ENCODE measurements at regions not wholly inside any gene's neighbourhood (a gene's known extent, or its start where the extent isn't known, plus 50 kb on each side); places are given as distances from the start of the nearest gene placed in this dataset.

DNA sequence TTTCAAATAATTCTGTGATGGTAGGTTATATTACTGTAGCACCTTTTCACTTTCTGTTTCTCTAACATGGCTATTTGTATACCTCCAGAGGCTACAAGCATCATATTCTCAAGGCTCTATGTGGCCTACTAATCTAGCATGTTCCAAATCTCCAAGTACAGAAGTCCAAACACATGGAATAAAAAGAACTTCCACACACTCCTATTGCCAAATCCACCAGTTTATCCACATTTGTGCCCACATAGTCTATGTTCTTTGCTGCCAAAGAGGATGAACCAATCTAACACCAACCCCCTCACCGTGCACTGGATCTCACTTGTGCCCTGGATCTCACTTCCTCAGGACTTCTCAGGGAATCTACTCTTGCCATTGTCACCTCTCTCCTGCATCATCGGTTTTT, 247.3 kb upstream of the RBBP8 start:
- no peak for DNase-seq
- peaks cover 0 to 12% (median 0%) of the 10 kb centered on the region in 3 donors for H3K4me1 ChIP-seq
- H3K4me3 ChIP-seq = no peak overlapping the region
- H3K9me3 ChIP-seq = no peaks in the 10 kb centered on the region
- H3K36me3 ChIP-seq = no peaks in the 10 kb centered on the region
- intact Hi-C loops (cut with DNase I) = no loop called here
- no peaks in the 10 kb centered on the region for H3K27me3 ChIP-seq
- WGBS, 2 donors = 89 to 95% methylated on average over 2 of the region's 2 CpGs
- TF ChIP-seq, protein P1, sequence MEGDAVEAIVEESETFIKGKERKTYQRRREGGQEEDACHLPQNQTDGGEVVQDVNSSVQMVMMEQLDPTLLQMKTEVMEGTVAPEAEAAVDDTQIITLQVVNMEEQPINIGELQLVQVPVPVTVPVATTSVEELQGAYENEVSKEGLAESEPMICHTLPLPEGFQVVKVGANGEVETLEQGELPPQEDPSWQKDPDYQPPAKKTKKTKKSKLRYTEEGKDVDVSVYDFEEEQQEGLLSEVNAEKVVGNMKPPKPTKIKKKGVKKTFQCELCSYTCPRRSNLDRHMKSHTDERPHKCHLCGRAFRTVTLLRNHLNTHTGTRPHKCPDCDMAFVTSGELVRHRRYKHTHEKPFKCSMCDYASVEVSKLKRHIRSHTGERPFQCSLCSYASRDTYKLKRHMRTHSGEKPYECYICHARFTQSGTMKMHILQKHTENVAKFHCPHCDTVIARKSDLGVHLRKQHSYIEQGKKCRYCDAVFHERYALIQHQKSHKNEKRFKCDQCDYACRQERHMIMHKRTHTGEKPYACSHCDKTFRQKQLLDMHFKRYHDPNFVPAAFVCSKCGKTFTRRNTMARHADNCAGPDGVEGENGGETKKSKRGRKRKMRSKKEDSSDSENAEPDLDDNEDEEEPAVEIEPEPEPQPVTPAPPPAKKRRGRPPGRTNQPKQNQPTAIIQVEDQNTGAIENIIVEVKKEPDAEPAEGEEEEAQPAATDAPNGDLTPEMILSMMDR (IDR thresholded peaks at IDR 0.05) = no peak
- TF ChIP-seq POLR2A (IDR thresholded peaks at IDR 0.05) = no peak
- H3K27ac ChIP-seq = no peak overlapping the region

GRCh38 chr18:22687892-22688680, 245.0 kb upstream of the RBBP8 start:
- no peak for DNase-seq
- intact Hi-C loops (cut with DNase I) = no loop called here
- no peaks in the 10 kb centered on the region for H3K9me3 ChIP-seq
- 53 to 62% methylated on average over 3 of the region's 3 CpGs for WGBS, 2 donors
- no peaks in the 10 kb centered on the region for H3K27me3 ChIP-seq
- H3K27ac ChIP-seq = no peak overlapping the region
- peaks cover 0 to 6% (median 4%) of the 10 kb centered on the region in 3 donors for H3K4me1 ChIP-seq
- TF ChIP-seq, protein P1 (IDR thresholded peaks at IDR 0.05) = no peak
- TF ChIP-seq POLR2A (IDR thresholded peaks at IDR 0.05) = no peak
- H3K4me3 ChIP-seq = no peak overlapping the region
- no peaks in the 10 kb centered on the region for H3K36me3 ChIP-seq

GRCh38 chr18:22688877-22689496, 244.1 kb upstream of the RBBP8 start:
- Histone ChIP-seq H3K27me3 (no peaks in the 10 kb centered on the region), H3K9me3 (no peaks in the 10 kb centered on the region), H3K27ac (no peak overlapping the region), H3K36me3 (no peaks in the 10 kb centered on the region), H3K4me3 (no peak overlapping the region), H3K4me1 (peaks cover 0 to 6% (median 0%) of the 10 kb centered on the region in 3 donors)
- 78 to 91% methylated on average over 3 to 4 of the region's 4 CpGs for WGBS, 2 donors
- no peak for DNase-seq
- intact Hi-C loops (cut with DNase I) = no loop called here
- no peak for TF ChIP-seq POLR2A (IDR thresholded peaks at IDR 0.05)
- TF ChIP-seq, protein P1 (IDR thresholded peaks at IDR 0.05) = no peak

DNA sequence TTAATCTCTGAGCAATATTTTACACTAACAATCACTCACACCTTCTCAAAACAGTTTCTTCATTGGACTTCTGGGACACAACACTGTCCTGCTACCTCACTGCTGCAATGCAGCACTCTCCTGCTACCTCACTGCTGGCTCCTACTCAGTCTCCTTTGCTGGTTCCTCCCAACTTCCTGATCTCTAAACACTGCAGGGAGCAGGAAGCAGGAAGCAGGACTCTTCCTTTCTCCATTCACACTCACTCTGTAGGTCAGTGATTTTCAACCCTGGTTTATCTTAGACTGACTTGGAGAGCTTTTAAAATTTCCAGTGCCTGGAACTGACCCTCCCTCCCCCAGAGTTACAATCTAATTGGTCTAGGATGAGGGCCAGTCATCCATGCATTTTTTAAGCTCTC, 243.4 kb upstream of the RBBP8 start:
- no peaks in the 10 kb centered on the region for H3K27me3 ChIP-seq
- H3K36me3 ChIP-seq = no peaks in the 10 kb centered on the region
- no peak overlapping the region for H3K27ac ChIP-seq
- no peak overlapping the region for H3K4me3 ChIP-seq
- H3K9me3 ChIP-seq = no peaks in the 10 kb centered on the region
- H3K4me1 ChIP-seq = peaks cover 0 to 6% (median 2%) of the 10 kb centered on the region in 3 donors
- intact Hi-C loops (cut with DNase I) = no loop called here
- no peak for TF ChIP-seq POLR2A (IDR thresholded peaks at IDR 0.05)
- DNase-seq = no peak

DNA sequence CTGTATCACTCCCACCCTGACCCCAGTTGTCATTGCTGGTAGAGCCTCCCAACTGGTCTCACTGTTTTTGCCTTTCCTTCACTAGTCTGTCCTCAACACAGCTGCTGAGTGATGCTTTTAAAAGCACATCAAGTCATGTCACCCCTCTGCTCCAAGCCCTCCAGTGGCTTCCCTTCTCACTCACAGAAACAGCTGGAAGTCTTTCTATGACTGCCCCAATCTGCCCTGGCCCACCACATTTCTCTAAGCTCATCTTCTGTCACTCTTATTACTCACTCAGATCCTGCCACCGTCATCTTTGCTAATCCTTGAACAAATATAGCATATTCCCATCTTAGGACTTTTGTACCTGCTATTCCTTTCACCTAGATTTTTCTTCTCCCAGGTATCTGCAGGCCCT, 242.6 kb upstream of the RBBP8 start:
- Histone ChIP-seq H3K4me1 (peaks cover 0 to 11% (median 6%) of the 10 kb centered on the region in 3 donors), H3K4me3 (no peak overlapping the region), H3K36me3 (no peaks in the 10 kb centered on the region), H3K27ac (no peak overlapping the region), H3K27me3 (no peaks in the 10 kb centered on the region), H3K9me3 (no peaks in the 10 kb centered on the region)
- WGBS, 2 donors = 42 to 64% methylated on average over 1 of the region's 1 CpG
- no peak for DNase-seq
- no peak for TF ChIP-seq POLR2A (IDR thresholded peaks at IDR 0.05)
- TF ChIP-seq, protein P1 (IDR thresholded peaks at IDR 0.05) = no peak
- intact Hi-C loops (cut with DNase I) = no loop called here

All from esophagus squamous epithelium (tissue), 5 donors.